DND-41 (cell line): ENCODE measurements at regions not wholly inside any gene's neighbourhood (a gene's known extent, or its start where the extent isn't known, plus 50 kb on each side); places are given as distances from the start of the nearest gene placed in this dataset.

ENCODE experiments used
- ATAC-seq: fragments of 200-7000 bp; cut with Tn5 transposase; 3 replicates; pipeline ENCODE4 v1.9.1; 2021; ENCODE audit warnings: low read depth; ENCODE audit not compliant: insufficient read depth
- DNase-seq: peaks from one replicate; pipeline ENCODE4 v3.0.0-alpha.2; 2020
- H2AFZ ChIP-seq: 2 replicates; pipeline ENCODE4 v1.6.0; 2012; ENCODE audit warnings: low read depth, low read length
- H3K27ac ChIP-seq: 2 replicates; pipeline ENCODE4 v1.5.1; 2012; ENCODE audit warnings: low read length, inconsistent platforms
- H3K27me3 ChIP-seq: fragments of 200-600 bp; sonication (generic); 2 replicates; pipeline ENCODE4 v1.6.0; 2012; ENCODE audit warnings: low read length, mild to moderate bottlenecking, inconsistent platforms; ENCODE audit not compliant: insufficient read depth, poor library complexity
- H3K36me3 ChIP-seq: 2 replicates; pipeline ENCODE4 v1.5.1; 2012; ENCODE audit warnings: low read length, inconsistent platforms; ENCODE audit not compliant: insufficient read depth
- H3K4me1 ChIP-seq: 2 replicates; pipeline ENCODE4 v1.5.1; 2012; ENCODE audit warnings: mild to moderate bottlenecking, low read length; ENCODE audit not compliant: insufficient read depth
- H3K4me2 ChIP-seq: 2 replicates; pipeline ENCODE4 v1.6.0; 2012; ENCODE audit warnings: mild to moderate bottlenecking, moderate library complexity, low read length, inconsistent platforms; ENCODE audit not compliant: insufficient read depth
- H3K4me3 ChIP-seq, 2 experiments: fragments of 200-600 bp in 1 of 2; shearing (Covaris generic) in 1 of 2; 2 replicates each; pipeline ENCODE4 v1.5.1; 2012 to 2016; ENCODE audit warnings: inconsistent platforms in 2 of 2, low read length in 2 of 2, mild to moderate bottlenecking in 2 of 2, low read depth in 1 of 2, moderate library complexity in 1 of 2
- H3K79me2 ChIP-seq: 2 replicates; pipeline ENCODE4 v1.6.0; 2012; ENCODE audit warnings: low read length, inconsistent platforms; ENCODE audit not compliant: insufficient read depth
- H3K9ac ChIP-seq: 2 replicates; pipeline ENCODE4 v1.6.0; 2012; ENCODE audit warnings: low read depth, mild to moderate bottlenecking, inconsistent platforms, low read length, moderate library complexity
- H3K9me3 ChIP-seq: 2 replicates; pipeline ENCODE4 v1.5.1; 2012; ENCODE audit warnings: low read length, moderate library complexity, mild to moderate bottlenecking, inconsistent platforms; ENCODE audit not compliant: insufficient read depth, severe bottlenecking
- H4K20me1 ChIP-seq: 2 replicates; pipeline ENCODE4 v1.6.0; 2012; ENCODE audit warnings: low read length; ENCODE audit not compliant: insufficient read depth
- CTCF ChIP-seq: IDR thresholded peaks from 2 replicates; pipeline ENCODE4 v1.5.1; 2012; ENCODE audit warnings: borderline replicate concordance, low read length, moderate library complexity, mild to moderate bottlenecking; ENCODE audit not compliant: poor library complexity, severe bottlenecking; ENCODE audit errors: extremely low read depth
- EZH2 ChIP-seq: IDR thresholded peaks from 3 replicates; pipeline ENCODE4 v1.6.1; 2012; ENCODE audit warnings: borderline replicate concordance, low read depth, mild to moderate bottlenecking, moderate library complexity, low read length, inconsistent platforms; ENCODE audit not compliant: severe bottlenecking

GRCh38 chr9:75728391-75728790 lies 162.1 kb upstream of the PCSK5 start:
- H2AFZ ChIP-seq = no peak overlapping the region
- H3K27me3 ChIP-seq = no peaks in the 10 kb centered on the region
- H3K9ac ChIP-seq = no peak overlapping the region
- no peaks in the 10 kb centered on the region for H3K79me2 ChIP-seq
- ATAC-seq = no peak
- TF ChIP-seq CTCF = no peak
- no peak for TF ChIP-seq EZH2
- no peak overlapping the region for H3K4me3 ChIP-seq
- no peaks in the 10 kb centered on the region for H3K4me1 ChIP-seq
- no peaks in the 10 kb centered on the region for H3K36me3 ChIP-seq
- no peaks in the 10 kb centered on the region for H4K20me1 ChIP-seq
- no peak overlapping the region for H3K27ac ChIP-seq
- H3K4me2 ChIP-seq = no peak overlapping the region
- H3K9me3 ChIP-seq = no peaks in the 10 kb centered on the region
- DNase-seq = no peak

DNA sequence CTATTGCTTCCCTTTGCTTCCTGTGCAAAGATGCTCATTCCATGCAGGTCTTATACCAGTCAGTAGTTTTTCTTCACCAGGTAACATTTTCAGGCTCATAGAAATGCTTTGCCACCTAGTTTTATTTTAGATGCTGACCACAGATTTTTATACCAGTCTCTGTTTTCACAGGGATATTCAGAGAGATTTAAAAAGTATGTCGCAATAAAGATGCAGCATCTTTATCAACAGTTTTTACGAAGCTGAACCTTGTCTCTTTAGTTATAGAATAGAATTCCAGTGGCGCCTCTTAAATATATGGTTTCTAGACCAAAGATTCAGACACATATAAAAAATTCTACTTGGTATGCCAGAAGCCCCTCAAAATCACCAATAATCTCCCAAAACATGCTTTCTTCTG lies 155.7 kb upstream of the PCSK5 start:
- Histone ChIP-seq H3K79me2 (no peaks in the 10 kb centered on the region), H4K20me1 (no peaks in the 10 kb centered on the region), H3K4me2 (no peak overlapping the region), H3K27ac (no peak overlapping the region), H2AFZ (no peak overlapping the region), H3K4me3 (no peak overlapping the region), H3K36me3 (no peaks in the 10 kb centered on the region), H3K4me1 (no peaks in the 10 kb centered on the region), H3K27me3 (no peaks in the 10 kb centered on the region), H3K9me3 (no peaks in the 10 kb centered on the region), H3K9ac (no peak overlapping the region)
- ATAC-seq (no peak), DNase-seq (no peak)
- TF ChIP-seq EZH2 = no peak
- TF ChIP-seq CTCF = no peak

GRCh38 chr9:75739884-75740611 lies 150.4 kb upstream of the PCSK5 start:
- no peak overlapping the region for H3K27ac ChIP-seq
- no peak overlapping the region for H2AFZ ChIP-seq
- H3K4me2 ChIP-seq = no peak overlapping the region
- no peak for ATAC-seq
- TF ChIP-seq EZH2 = no peak
- no peak for TF ChIP-seq CTCF
- H3K79me2 ChIP-seq = no peaks in the 10 kb centered on the region
- H3K36me3 ChIP-seq = no peaks in the 10 kb centered on the region
- no peak overlapping the region for H3K9ac ChIP-seq
- no peak for DNase-seq
- H4K20me1 ChIP-seq = no peaks in the 10 kb centered on the region
- H3K4me1 ChIP-seq = no peaks in the 10 kb centered on the region
- H3K27me3 ChIP-seq = no peaks in the 10 kb centered on the region
- no peak overlapping the region for H3K4me3 ChIP-seq
- no peaks in the 10 kb centered on the region for H3K9me3 ChIP-seq
